ENCODE measurements at regions not wholly inside any gene's neighbourhood (a gene's known extent, or its start where the extent isn't known, plus 50 kb on each side); places are given as distances from the start of the nearest gene placed in this dataset.

DNA sequence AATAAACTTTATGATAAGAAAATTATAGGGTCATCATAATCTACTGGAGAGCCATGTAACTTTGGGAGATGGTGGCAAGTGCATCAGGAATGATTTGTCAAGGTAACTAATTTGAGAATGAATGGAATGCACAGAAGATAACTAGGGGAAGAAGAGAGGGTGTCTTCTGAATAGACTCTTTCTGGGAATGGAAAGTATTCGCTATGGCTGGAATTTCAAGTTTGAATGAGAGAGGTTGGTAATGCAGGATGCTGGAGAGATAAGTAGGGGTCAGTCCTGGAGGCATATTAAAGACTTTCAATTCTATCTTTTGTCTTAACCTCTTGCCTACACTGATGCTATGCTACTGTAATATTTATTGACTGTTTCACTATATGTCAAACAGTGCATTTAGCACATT, 714.2 kb downstream of the CETN3 start:
- H3F3A ChIP-seq (ENCODE audit: low read length, unreplicated experiment) = no peaks in the 10 kb centered on the region

GRCh38 chr5:89694026-89694550, 715.5 kb downstream of the CETN3 start:
- no peak overlapping the region for H2AFZ ChIP-seq (ENCODE audit: low read length)
- BruUV-seq (replicated peaks) = no TSS peak
- H3F3A ChIP-seq (ENCODE audit: low read length, unreplicated experiment) = no peaks in the 10 kb centered on the region
- TF ChIP-seq CTCF (conservative IDR thresholded peaks at IDR 0.05; ENCODE audit: low read depth, low read length) (no peak), EZH2phosphoT487 (IDR thresholded peaks at IDR 0.05; ENCODE audit: borderline replicate concordance, low read length) (no peak), EZH2 (IDR thresholded peaks at IDR 0.05; ENCODE audit: low read length, unreplicated experiment) (no peak)
- H3K4me2 ChIP-seq (ENCODE audit: low read length) = no peak overlapping the region
- H3K9me2 ChIP-seq (replicated peaks; ENCODE audit: low read length) = no peaks in the 10 kb centered on the region; the same call in 1 of the 2 replicates
- no peak overlapping the region for H3K9ac ChIP-seq (ENCODE audit: low read length)
- ATAC-seq = no peak
- H3K4me1 ChIP-seq (ENCODE audit: insufficient read depth, low read length) = peaks cover 16% of the 10 kb centered on the region
- ChIA-PET CTCF (no interaction called here), POLR2A (ENCODE audit: unreplicated experiment) (no interaction called here)
- DNase-seq = no peak
- H3K27me3 ChIP-seq (ENCODE audit: low read length) = no peaks in the 10 kb centered on the region
- H4K20me1 ChIP-seq (ENCODE audit: low read length) = no peaks in the 10 kb centered on the region
- no peaks in the 10 kb centered on the region for H3K79me2 ChIP-seq (ENCODE audit: low read length)
- intact Hi-C loops (cut with micrococcal nuclease) = no loop called here
- no peaks in the 10 kb centered on the region for H3K9me3 ChIP-seq (ENCODE audit: low read length)
- H3K4me3 ChIP-seq (ENCODE audit: low read length) = no peak overlapping the region
- no peaks in the 10 kb centered on the region for H3K36me3 ChIP-seq (ENCODE audit: low read depth, low read length)
- no peak overlapping the region for H3K27ac ChIP-seq (ENCODE audit: low read length)

More for the DNA sequence above, 714.2 kb downstream of the CETN3 start:
- H3K36me3 ChIP-seq (ENCODE audit: low read depth, low read length) = no peaks in the 10 kb centered on the region
- TF ChIP-seq CTCF (conservative IDR thresholded peaks at IDR 0.05; ENCODE audit: low read depth, low read length) (no peak), EZH2phosphoT487 (IDR thresholded peaks at IDR 0.05; ENCODE audit: borderline replicate concordance, low read length) (no peak), EZH2 (IDR thresholded peaks at IDR 0.05; ENCODE audit: low read length, unreplicated experiment) (no peak)
- no peaks in the 10 kb centered on the region for H3K79me2 ChIP-seq (ENCODE audit: low read length)
- ChIA-PET CTCF (no interaction called here), POLR2A (ENCODE audit: unreplicated experiment) (no interaction called here)
- no peak overlapping the region for H2AFZ ChIP-seq (ENCODE audit: low read length)
- H3K9me2 ChIP-seq (replicated peaks; ENCODE audit: low read length) = no peaks in the 10 kb centered on the region; the same call in 1 of the 2 replicates
- no peak overlapping the region for H3K27ac ChIP-seq (ENCODE audit: low read length)
- BruUV-seq (replicated peaks) = no TSS peak
- no peak overlapping the region for H3K4me3 ChIP-seq (ENCODE audit: low read length)
- H3K4me1 ChIP-seq (ENCODE audit: insufficient read depth, low read length) = peaks cover 16% of the 10 kb centered on the region
- intact Hi-C loops (cut with micrococcal nuclease) = no loop called here
- no peaks in the 10 kb centered on the region for H4K20me1 ChIP-seq (ENCODE audit: low read length)
- H3K9ac ChIP-seq (ENCODE audit: low read length) = no peak overlapping the region
- H3K4me2 ChIP-seq (ENCODE audit: low read length) = no peak overlapping the region
- H3K27me3 ChIP-seq (ENCODE audit: low read length) = no peaks in the 10 kb centered on the region
- no peak for ATAC-seq
- DNase-seq = no peak
- no peaks in the 10 kb centered on the region for H3K9me3 ChIP-seq (ENCODE audit: low read length)

DNA sequence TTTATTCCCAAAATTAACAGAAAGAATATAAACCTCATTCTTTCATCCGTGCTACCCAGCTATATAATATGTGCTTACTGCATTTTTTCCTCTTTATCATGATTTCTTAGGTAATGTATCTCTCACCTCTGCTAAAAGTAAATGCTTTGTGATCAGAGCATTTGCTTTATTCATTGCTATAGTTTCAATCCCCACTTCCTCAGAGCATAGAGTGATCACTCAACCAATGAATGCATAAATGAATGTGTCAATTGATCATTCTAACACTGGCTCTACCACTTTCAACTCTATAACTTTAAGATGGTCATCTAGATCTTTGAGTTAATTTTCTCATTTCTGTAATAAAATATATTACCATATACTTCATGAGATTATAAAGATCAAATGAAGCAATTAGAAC, 719.2 kb downstream of the CETN3 start:
- ChIA-PET POLR2A (ENCODE audit: unreplicated experiment) (no interaction called here), CTCF (no interaction called here)
- no peak for ATAC-seq
- BruUV-seq (replicated peaks) = no TSS peak
- H3K27me3 ChIP-seq (ENCODE audit: low read length) = no peaks in the 10 kb centered on the region
- H3K4me2 ChIP-seq (ENCODE audit: low read length) = no peak overlapping the region
- H3K4me3 ChIP-seq (ENCODE audit: low read length) = no peak overlapping the region
- no peaks in the 10 kb centered on the region for H3K79me2 ChIP-seq (ENCODE audit: low read length)
- no peak overlapping the region for H3K27ac ChIP-seq (ENCODE audit: low read length)
- no peaks in the 10 kb centered on the region for H4K20me1 ChIP-seq (ENCODE audit: low read length)
- TF ChIP-seq EZH2 (IDR thresholded peaks at IDR 0.05; ENCODE audit: low read length, unreplicated experiment) = no peak
- no peak for TF ChIP-seq CTCF (conservative IDR thresholded peaks at IDR 0.05; ENCODE audit: low read depth, low read length)
- no peak for TF ChIP-seq EZH2phosphoT487 (IDR thresholded peaks at IDR 0.05; ENCODE audit: borderline replicate concordance, low read length)
- no peaks in the 10 kb centered on the region for H3K36me3 ChIP-seq (ENCODE audit: low read depth, low read length)
- no peaks in the 10 kb centered on the region for H3F3A ChIP-seq (ENCODE audit: low read length, unreplicated experiment)
- H3K9ac ChIP-seq (ENCODE audit: low read length) = no peak overlapping the region
- H3K4me1 ChIP-seq (ENCODE audit: insufficient read depth, low read length) = no peaks in the 10 kb centered on the region
- DNase-seq = no peak
- H2AFZ ChIP-seq (ENCODE audit: low read length) = no peak overlapping the region
- no peaks in the 10 kb centered on the region for H3K9me3 ChIP-seq (ENCODE audit: low read length)
- intact Hi-C loops (cut with micrococcal nuclease) = no loop called here
- H3K9me2 ChIP-seq (replicated peaks; ENCODE audit: low read length) = no peaks in the 10 kb centered on the region; the same call in 1 of the 2 replicates

Measured in PC-3 (cell line).